ENCODE measurements at regions not wholly inside any gene's neighbourhood (a gene's known extent, or its start where the extent isn't known, plus 50 kb on each side); places are given as distances from the start of the nearest gene placed in this dataset.

- no peak overlapping the region for H3K18ac ChIP-seq (ENCODE audit: extremely low read depth, low read length)
- no peak overlapping the region for H4K8ac ChIP-seq (ENCODE audit: extremely low read depth, insufficient read depth, low read length)
- no peak overlapping the region for H3K9ac ChIP-seq (replicated peaks in 1 of 4; ENCODE audit: extremely low read depth in 1 of 4, low read depth in 3 of 4, low read length in 3 of 4)
- H3K9me3 ChIP-seq (ENCODE audit: insufficient read depth in 2 of 2, low read depth in 1 of 2, low read length in 1 of 2) = no peaks in the 10 kb centered on the region
- no peak overlapping the region for H3K56ac ChIP-seq (replicated peaks; ENCODE audit: insufficient read length, low read depth, low read length)
- H3K79me1 ChIP-seq (ENCODE audit: low read depth, low read length) = no peaks in the 10 kb centered on the region
- peak; percentile 42; the same call in 1 of the 2 replicates for TF ChIP-seq CEBPB (IDR thresholded peaks at IDR 0.05; ENCODE audit: low read depth, low read length)
- TF ChIP-seq HDAC2 (IDR thresholded peaks at IDR 0.05; ENCODE audit: borderline replicate concordance in 1 of 2, low read depth in 2 of 2, low read length in 2 of 2) = no peak
- no peaks in the 10 kb centered on the region; a peak in 1 of 7 replicates for H3K27me3 ChIP-seq (replicated peaks in 1 of 4; ENCODE audit: control insufficient read depth in 3 of 4, extremely low read depth in 1 of 4, insufficient read depth in 3 of 4, low read length in 3 of 4)
- no peak overlapping the region for H3K23ac ChIP-seq (ENCODE audit: insufficient read length)
- FAIRE-seq (no peak), DNase-seq (ENCODE audit: low read depth in 1 of 2, low spot score in 2 of 2) (peak in 1 of 2 experiments; percentile 33)
- peaks cover 6 to 9% (median 8%) of the 10 kb centered on the region in 4 experiments; a peak in 6 of 7 replicates for H3K4me1 ChIP-seq (replicated peaks in 1 of 4; ENCODE audit: control insufficient read depth in 3 of 4, insufficient read depth in 4 of 4, low read length in 3 of 4)
- H2AFZ ChIP-seq (ENCODE audit: low read length) = no peak overlapping the region
- no peak overlapping the region for H2AK5ac ChIP-seq (ENCODE audit: low read depth, low read length)
- no peak overlapping the region for H4K5ac ChIP-seq (ENCODE audit: insufficient read length, low read depth, low read length)
- no peak overlapping the region for H3K4ac ChIP-seq (replicated peaks; ENCODE audit: insufficient read length, low read depth, low read length)
- CTCF ChIA-PET (ENCODE audit: partially characterized antibody) = interaction anchor here (0.6 to 3.5 kb wide), 10 partner anchors 17 to 686 kb away, joined by 3 to 11 read pairs (median 3); no protein-coding TSS in a partner anchor
- no peak overlapping the region for H2BK20ac ChIP-seq (ENCODE audit: low read length)
- no peak overlapping the region for H3K14ac ChIP-seq (ENCODE audit: insufficient read length)
- no peaks in the 10 kb centered on the region for H3K23me2 ChIP-seq (ENCODE audit: low read depth, low read length)
- no peak overlapping the region for H3K4me2 ChIP-seq (ENCODE audit: insufficient read depth in 1 of 2, low read depth in 2 of 2, low read length in 2 of 2)
- H3K4me3 ChIP-seq (ENCODE audit: extremely low read depth in 1 of 4, insufficient read depth in 2 of 4, low read depth in 3 of 4, low read length in 4 of 4) = no peak overlapping the region
- POLR2A ChIA-PET (ENCODE audit: partially characterized antibody) = interaction anchor here (0.6 to 1.6 kb wide), 2 partner anchors 54 to 379 kb away, joined by 3 read pairs; no protein-coding TSS in a partner anchor
- H3K36me3 ChIP-seq (ENCODE audit: control insufficient read depth in 2 of 4, insufficient read depth in 4 of 4, low read length in 3 of 4) = no peaks in the 10 kb centered on the region
- no peak overlapping the region for H2BK15ac ChIP-seq (ENCODE audit: low read length)
- no peak overlapping the region for H2BK120ac ChIP-seq (replicated peaks; ENCODE audit: low read depth, low read length)
- 86 to 100% methylated on average over 1 to 9 of the region's 9 CpGs for WGBS, 2 experiments (ENCODE audit: extremely low coverage in 1 of 2, insufficient coverage in 1 of 2, insufficient read length in 1 of 2, insufficient replicate concordance in 2 of 2, low coverage in 1 of 2, low lambda C conversion rate in 2 of 2, missing lambda C conversion rate in 1 of 2)
- H2BK5ac ChIP-seq (ENCODE audit: low read depth, low read length) = no peak overlapping the region
- no peaks in the 10 kb centered on the region for H3K79me2 ChIP-seq (ENCODE audit: control insufficient read depth in 1 of 2, insufficient read depth in 2 of 2, low read length in 2 of 2)
- H2BK12ac ChIP-seq (ENCODE audit: low read depth, low read length) = no peak overlapping the region
- no peaks in the 10 kb centered on the region for H4K20me1 ChIP-seq (replicated peaks in 1 of 2; ENCODE audit: control insufficient read depth in 1 of 2, insufficient read depth in 2 of 2, low read length in 2 of 2)
- no peak overlapping the region for H4K91ac ChIP-seq (replicated peaks; ENCODE audit: insufficient read length, low read length)
- no peak overlapping the region for H3K27ac ChIP-seq (ENCODE audit: low read depth, low read length)
These were observed 95.2 kb downstream of the ANKRD60 start for GRCh38 chr20:58133020-58133808.

Measured in H1 (cell line).